Nephron (organoid): ENCODE measurements at regions not wholly inside any gene's neighbourhood (a gene's known extent, or its start where the extent isn't known, plus 50 kb on each side); places are given as distances from the start of the nearest gene placed in this dataset.

Experiments
- H3K27ac Mint-ChIP-seq, 3 experiments: 2 replicates each; pipeline ENCODE4 v1.8.0; 2020; ENCODE audit warnings: mixed read lengths in 3 of 3, mild to moderate bottlenecking in 2 of 3, moderate library complexity in 1 of 3
- H3K27me3 Mint-ChIP-seq: 2 replicates; pipeline ENCODE4 v1.8.0; 2021; ENCODE audit warnings: low read depth, mild to moderate bottlenecking, moderate library complexity, mixed read lengths
- H3K36me3 Mint-ChIP-seq: 2 replicates; pipeline ENCODE4 v1.8.0; 2020; ENCODE audit warnings: low read depth, mixed read lengths
- H3K4me1 Mint-ChIP-seq: 2 replicates; pipeline ENCODE4 v1.8.0; 2020; ENCODE audit warnings: mixed read lengths
- H3K4me3 Mint-ChIP-seq, 3 experiments: 2 replicates each; pipeline ENCODE4 v1.8.0; 2020; ENCODE audit warnings: mild to moderate bottlenecking in 3 of 3, mixed read lengths in 3 of 3, moderate library complexity in 2 of 3
- H3K9me3 Mint-ChIP-seq: 2 replicates; pipeline ENCODE4 v1.8.0; 2020; ENCODE audit warnings: mixed read lengths
- TF ChIP-seq, protein P1 (sequence below), 3 experiments: fragments of 200-600 bp; sonication (generic); IDR thresholded peaks; one replicate each; pipeline ENCODE4 v1.5.0; 2021; ENCODE audit warnings: antibody characterized with exemption in 3 of 3; ENCODE audit not compliant: unreplicated experiment in 3 of 3

DNA sequence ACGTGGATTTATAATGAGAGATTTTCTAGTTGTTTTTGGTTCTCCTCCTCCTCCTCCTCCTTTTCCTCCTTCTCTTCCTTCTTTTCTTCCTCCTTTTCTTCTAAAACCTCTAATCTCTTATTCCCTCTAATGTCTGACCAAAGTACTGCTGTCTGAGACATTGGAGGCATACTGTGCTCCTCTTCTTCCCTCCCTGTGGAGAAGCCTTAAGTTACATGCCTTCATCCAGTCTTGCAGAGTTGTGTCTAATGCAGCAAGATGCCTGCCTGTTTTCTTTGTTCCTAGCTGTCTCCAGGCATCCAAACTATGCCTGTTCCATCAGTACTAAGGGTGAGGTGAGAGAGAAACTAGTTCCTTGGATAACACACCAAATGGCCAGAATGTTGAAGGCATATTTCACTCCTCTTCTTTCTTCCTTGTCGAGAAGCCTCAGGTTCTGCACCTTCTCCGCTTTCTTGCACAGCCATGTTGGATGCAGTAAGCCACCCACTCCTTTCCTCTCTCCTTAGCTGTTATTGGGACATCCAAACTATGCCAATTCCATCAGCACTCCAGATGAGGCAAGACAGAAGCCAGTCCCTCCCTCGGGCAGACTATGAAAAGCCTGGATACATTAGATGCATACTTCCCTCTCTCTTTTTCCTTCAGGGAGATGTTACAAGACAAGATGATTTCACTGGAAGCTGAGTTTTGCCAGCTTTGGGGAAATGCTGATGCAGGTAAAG is 285.7 kb upstream of the TRAM1L1 start:
- Mint-ChIP-seq H3K27ac (no peak overlapping the region), H3K4me1 (peaks cover 5% of the 10 kb centered on the region), H3K27me3 (peaks cover under 1% of the 10 kb centered on the region), H3K4me3 (no peak overlapping the region), H3K9me3 (no peaks in the 10 kb centered on the region), H3K36me3 (no peaks in the 10 kb centered on the region)
- TF ChIP-seq, protein P1, sequence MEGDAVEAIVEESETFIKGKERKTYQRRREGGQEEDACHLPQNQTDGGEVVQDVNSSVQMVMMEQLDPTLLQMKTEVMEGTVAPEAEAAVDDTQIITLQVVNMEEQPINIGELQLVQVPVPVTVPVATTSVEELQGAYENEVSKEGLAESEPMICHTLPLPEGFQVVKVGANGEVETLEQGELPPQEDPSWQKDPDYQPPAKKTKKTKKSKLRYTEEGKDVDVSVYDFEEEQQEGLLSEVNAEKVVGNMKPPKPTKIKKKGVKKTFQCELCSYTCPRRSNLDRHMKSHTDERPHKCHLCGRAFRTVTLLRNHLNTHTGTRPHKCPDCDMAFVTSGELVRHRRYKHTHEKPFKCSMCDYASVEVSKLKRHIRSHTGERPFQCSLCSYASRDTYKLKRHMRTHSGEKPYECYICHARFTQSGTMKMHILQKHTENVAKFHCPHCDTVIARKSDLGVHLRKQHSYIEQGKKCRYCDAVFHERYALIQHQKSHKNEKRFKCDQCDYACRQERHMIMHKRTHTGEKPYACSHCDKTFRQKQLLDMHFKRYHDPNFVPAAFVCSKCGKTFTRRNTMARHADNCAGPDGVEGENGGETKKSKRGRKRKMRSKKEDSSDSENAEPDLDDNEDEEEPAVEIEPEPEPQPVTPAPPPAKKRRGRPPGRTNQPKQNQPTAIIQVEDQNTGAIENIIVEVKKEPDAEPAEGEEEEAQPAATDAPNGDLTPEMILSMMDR (IDR thresholded peaks at IDR 0.05; ENCODE audit: unreplicated experiment in 3 of 3), result no peak

DNA sequence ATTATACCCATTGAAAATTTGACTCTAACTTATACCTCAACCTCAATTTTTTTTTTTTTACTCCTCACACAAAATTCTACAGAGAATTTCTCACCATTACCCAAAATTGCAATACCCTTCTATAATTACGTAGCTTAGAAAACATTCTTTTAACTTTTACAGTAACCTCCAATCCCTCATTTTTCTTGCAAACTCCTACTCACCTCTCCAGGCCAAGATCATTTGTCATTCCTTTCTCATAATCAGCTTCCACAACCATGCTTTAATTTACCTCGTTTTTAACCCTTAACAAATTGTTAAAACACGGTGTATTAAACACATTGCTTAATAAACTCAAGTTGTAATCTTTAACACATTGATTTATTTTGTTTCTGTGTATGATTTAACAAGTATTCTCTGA is 289.7 kb upstream of the TRAM1L1 start:
- Mint-ChIP-seq H3K4me1 (peaks cover 5% of the 10 kb centered on the region), H3K4me3 (no peak overlapping the region), H3K36me3 (no peaks in the 10 kb centered on the region), H3K27me3 (peaks cover 4% of the 10 kb centered on the region), H3K27ac (peak overlapping the region in 1 of 3 experiments; percentile 8), H3K9me3 (no peaks in the 10 kb centered on the region)
- TF ChIP-seq, protein P1 (IDR thresholded peaks at IDR 0.05; ENCODE audit: unreplicated experiment in 3 of 3), result no peak

DNA sequence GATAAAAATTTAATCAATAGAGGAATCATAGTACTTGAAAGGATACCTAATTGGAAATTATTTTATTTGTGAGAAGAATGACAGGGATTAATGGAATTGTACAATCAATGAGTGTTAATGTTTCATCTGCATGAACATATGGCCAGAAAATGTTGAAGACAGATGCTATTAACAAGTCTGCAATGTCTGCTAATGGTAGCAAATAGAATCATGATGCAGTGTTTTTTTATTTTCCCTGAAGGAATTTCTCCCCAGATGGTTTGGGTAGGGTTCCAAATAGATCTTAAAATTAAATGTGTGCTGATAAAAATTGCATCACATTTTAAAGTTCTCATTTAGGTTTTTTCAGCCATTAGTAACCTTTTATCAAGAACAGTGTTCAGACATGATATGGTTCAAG is 291.3 kb upstream of the TRAM1L1 start:
- no peaks in the 10 kb centered on the region for H3K9me3 Mint-ChIP-seq
- H3K4me1 Mint-ChIP-seq, result peaks cover 5% of the 10 kb centered on the region
- H3K36me3 Mint-ChIP-seq, result no peaks in the 10 kb centered on the region
- no peak overlapping the region for H3K4me3 Mint-ChIP-seq
- TF ChIP-seq, protein P1 (IDR thresholded peaks at IDR 0.05; ENCODE audit: unreplicated experiment in 3 of 3), result no peak
- H3K27me3 Mint-ChIP-seq, result peaks cover 4% of the 10 kb centered on the region
- H3K27ac Mint-ChIP-seq, result no peak overlapping the region

DNA sequence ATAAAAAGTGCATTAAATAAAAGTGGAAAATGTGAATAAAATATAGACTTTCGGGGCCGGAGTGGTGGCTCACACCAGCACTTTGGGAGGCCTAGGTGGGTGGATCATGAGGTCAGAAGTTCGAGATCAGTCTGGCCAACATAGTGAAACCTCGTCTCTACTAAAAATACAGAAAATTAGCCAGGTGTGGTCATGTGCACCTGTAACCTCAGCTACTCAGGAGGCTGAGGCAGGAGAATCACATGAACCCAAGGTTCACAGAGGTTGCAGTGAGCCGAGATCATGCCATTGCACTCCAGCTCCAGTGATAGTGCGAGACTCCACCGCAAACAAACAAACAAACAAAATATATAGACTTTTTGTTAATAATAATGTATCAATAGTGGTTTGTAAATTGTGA is 293.6 kb upstream of the TRAM1L1 start:
- Mint-ChIP-seq H3K36me3 (no peaks in the 10 kb centered on the region), H3K4me3 (no peak overlapping the region), H3K27me3 (peaks cover 4% of the 10 kb centered on the region), H3K27ac (no peak overlapping the region), H3K9me3 (no peaks in the 10 kb centered on the region), H3K4me1 (peaks cover 5% of the 10 kb centered on the region)
- TF ChIP-seq, protein P1 (IDR thresholded peaks at IDR 0.05; ENCODE audit: unreplicated experiment in 3 of 3), result no peak

DNA sequence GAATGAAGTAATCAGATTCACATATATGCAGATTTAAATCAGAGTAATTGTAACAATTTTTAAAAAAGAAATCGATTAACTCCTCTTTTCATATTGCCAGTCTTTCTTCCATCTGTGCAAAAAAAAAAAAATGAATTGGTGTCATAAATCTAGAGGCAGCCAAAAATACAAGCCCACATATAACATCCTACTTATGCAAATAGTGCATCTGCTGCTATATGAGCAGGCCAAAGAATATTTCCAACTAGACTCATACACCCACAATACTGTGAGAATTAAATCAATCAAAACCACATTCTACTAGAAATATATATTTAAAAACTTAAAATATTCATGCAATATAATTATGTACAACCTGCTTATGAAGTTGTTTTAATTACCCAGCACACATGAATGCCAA is 298.1 kb upstream of the TRAM1L1 start:
- Mint-ChIP-seq H3K27me3 (no peaks in the 10 kb centered on the region), H3K4me3 (no peak overlapping the region), H3K4me1 (no peaks in the 10 kb centered on the region), H3K9me3 (no peaks in the 10 kb centered on the region), H3K36me3 (no peaks in the 10 kb centered on the region), H3K27ac (no peak overlapping the region)
- TF ChIP-seq, protein P1 (IDR thresholded peaks at IDR 0.05; ENCODE audit: unreplicated experiment in 3 of 3), result no peak

DNA sequence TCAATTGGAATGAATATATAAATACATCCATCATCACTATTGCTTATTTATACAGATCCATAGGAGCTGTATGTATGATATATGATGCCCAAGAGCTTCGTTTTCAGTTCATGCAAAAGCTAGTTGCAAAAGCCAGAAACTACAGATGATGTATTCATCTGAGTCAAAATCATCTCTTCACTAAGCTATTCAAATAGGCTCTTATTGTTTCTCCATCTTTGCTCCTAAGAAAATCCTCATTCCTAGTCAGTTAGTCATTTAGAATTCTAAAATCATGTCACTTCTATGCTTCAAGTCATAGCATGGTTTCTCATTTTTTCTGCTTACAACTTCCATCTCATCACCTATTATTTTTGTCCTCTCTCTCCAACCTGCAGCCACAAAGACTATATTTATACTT is 300.1 kb upstream of the TRAM1L1 start:
- no peak overlapping the region for H3K4me3 Mint-ChIP-seq
- no peaks in the 10 kb centered on the region for H3K27me3 Mint-ChIP-seq
- H3K36me3 Mint-ChIP-seq, result no peaks in the 10 kb centered on the region
- H3K4me1 Mint-ChIP-seq, result no peaks in the 10 kb centered on the region
- no peaks in the 10 kb centered on the region for H3K9me3 Mint-ChIP-seq
- no peak overlapping the region for H3K27ac Mint-ChIP-seq
- TF ChIP-seq, protein P1 (IDR thresholded peaks at IDR 0.05; ENCODE audit: unreplicated experiment in 3 of 3), result no peak
